GM18505 (cell line): ENCODE measurements at regions not wholly inside any gene's neighbourhood (a gene's known extent, or its start where the extent isn't known, plus 50 kb on each side); places are given as distances from the start of the nearest gene placed in this dataset.

Source experiments
- ATAC-seq: cut with Tn5 transposase; IDR thresholded peaks from one replicate; pipeline ENCODE4 v1.9.1; 2021; ENCODE audit not compliant: unreplicated experiment
- POLR2A ChIP-seq: IDR thresholded peaks from 4 replicates; pipeline ENCODE4 v1.6.1; 2011; ENCODE audit warnings: borderline replicate concordance; ENCODE audit not compliant: insufficient read depth, insufficient read length; ENCODE audit errors: extremely low read depth

GRCh38 chr1:63073309-63074306, 248.8 kb upstream of the FOXD3 start:
- no peak for ATAC-seq
- no peak for TF ChIP-seq POLR2A

GRCh38 chr1:63074321-63074720, 248.0 kb upstream of the FOXD3 start:
- ATAC-seq: no peak
- TF ChIP-seq POLR2A: no peak

- no peak for TF ChIP-seq POLR2A
- ATAC-seq: no peak
Measured at GRCh38 chr1:63082766-63083165, 239.6 kb upstream of the FOXD3 start.

GRCh38 chr1:63087966-63088365, 234.4 kb upstream of the FOXD3 start:
- TF ChIP-seq POLR2A: no peak
- ATAC-seq: no peak

GRCh38 chr1:63099188-63099587, 223.2 kb upstream of the FOXD3 start:
- no peak for TF ChIP-seq POLR2A
- no peak for ATAC-seq

GRCh38 chr1:63101336-63101735, 221.0 kb upstream of the FOXD3 start:
- no peak for TF ChIP-seq POLR2A
- no peak for ATAC-seq

GRCh38 chr1:63103682-63104081, 218.7 kb upstream of the FOXD3 start:
- TF ChIP-seq POLR2A: no peak
- ATAC-seq: no peak

GRCh38 chr1:63107066-63107465, 215.3 kb upstream of the FOXD3 start:
- no peak for ATAC-seq
- no peak for TF ChIP-seq POLR2A

GRCh38 chr1:63108206-63108605, 214.2 kb upstream of the FOXD3 start:
- TF ChIP-seq POLR2A: no peak
- ATAC-seq: no peak

- TF ChIP-seq POLR2A: no peak
- ATAC-seq: no peak
Measured at GRCh38 chr1:63112155-63112900, 210.0 kb upstream of the FOXD3 start.

GRCh38 chr1:63115527-63115926, 206.8 kb upstream of the FOXD3 start:
- no peak for TF ChIP-seq POLR2A

GRCh38 chr1:63116016-63116415, 206.4 kb upstream of the FOXD3 start:
- no peak for TF ChIP-seq POLR2A
- no peak for ATAC-seq

More at GRCh38 chr1:63115527-63115926, 206.8 kb upstream of the FOXD3 start:
- ATAC-seq: no peak

GRCh38 chr1:63119575-63120155, 202.7 kb upstream of the FOXD3 start:
- no peak for ATAC-seq
- no peak for TF ChIP-seq POLR2A

- no peak for ATAC-seq
- TF ChIP-seq POLR2A: no peak
Measured at GRCh38 chr1:63122079-63122478, 200.3 kb upstream of the FOXD3 start.

- TF ChIP-seq POLR2A: no peak
- ATAC-seq: peak; percentile 76
Measured at GRCh38 chr1:63124666-63125191, 197.6 kb upstream of the FOXD3 start.
